Chondrocyte (in vitro differentiated cells): ENCODE measurements at regions not wholly inside any gene's neighbourhood (a gene's known extent, or its start where the extent isn't known, plus 50 kb on each side); places are given as distances from the start of the nearest gene placed in this dataset.

Experiments used
- DNase-seq: peaks from one replicate; pipeline ENCODE4 v3.0.0; 2021; ENCODE audit warnings: mixed read lengths, low spot score
- H3K27ac Mint-ChIP-seq: one replicate; pipeline ENCODE4 v1.8.0; 2021; ENCODE audit warnings: mild to moderate bottlenecking, moderate library complexity, mixed read lengths; ENCODE audit not compliant: unreplicated experiment
- H3K27me3 Mint-ChIP-seq: 2 replicates; pipeline ENCODE4 v1.8.0; 2021; ENCODE audit warnings: low read depth, mixed read lengths
- H3K36me3 Mint-ChIP-seq: 2 replicates; pipeline ENCODE4 v1.8.0; 2021; ENCODE audit warnings: low read depth, mixed read lengths
- H3K4me1 Mint-ChIP-seq: 2 replicates; pipeline ENCODE4 v1.8.0; 2021; ENCODE audit warnings: low read depth, mild to moderate bottlenecking, mixed read lengths
- H3K4me3 Mint-ChIP-seq: one replicate; pipeline ENCODE4 v1.8.0; 2021; ENCODE audit warnings: mild to moderate bottlenecking, moderate library complexity, mixed read lengths; ENCODE audit not compliant: unreplicated experiment
- H3K9me3 Mint-ChIP-seq: 2 replicates; pipeline ENCODE4 v1.8.0; 2021; ENCODE audit warnings: low read depth, mixed read lengths
- CTCF ChIP-seq: fragments of 200-600 bp; sonication (generic); IDR thresholded peaks from 2 replicates; pipeline ENCODE4 v1.5.0; 2021; ENCODE audit warnings: antibody characterized with exemption, mild to moderate bottlenecking, moderate library complexity

GRCh38 chr6:147003186-147003585, 201.0 kb upstream of the STXBP5 start:
- DNase-seq = no peak
- H3K4me3 Mint-ChIP-seq = no peak overlapping the region
- TF ChIP-seq CTCF = no peak
- peaks cover 23% of the 10 kb centered on the region for H3K4me1 Mint-ChIP-seq
- H3K9me3 Mint-ChIP-seq = peaks cover 2% of the 10 kb centered on the region
- H3K27ac Mint-ChIP-seq = no peak overlapping the region
- no peaks in the 10 kb centered on the region for H3K27me3 Mint-ChIP-seq
- H3K36me3 Mint-ChIP-seq = no peaks in the 10 kb centered on the region

- peak; percentile 37 for TF ChIP-seq CTCF
- no peak for DNase-seq
- Mint-ChIP-seq H3K27me3 (no peaks in the 10 kb centered on the region), H3K4me3 (no peak overlapping the region), H3K36me3 (peaks cover 10% of the 10 kb centered on the region), H3K4me1 (peaks cover 14% of the 10 kb centered on the region), H3K9me3 (peaks cover 15% of the 10 kb centered on the region), H3K27ac (no peak overlapping the region)
These were observed 198.7 kb upstream of the STXBP5 start for GRCh38 chr6:147005499-147005898.

GRCh38 chr6:147007441-147007840, 196.8 kb upstream of the STXBP5 start:
- no peak for TF ChIP-seq CTCF
- H3K27ac Mint-ChIP-seq = no peak overlapping the region
- peaks cover 15% of the 10 kb centered on the region for H3K9me3 Mint-ChIP-seq
- H3K36me3 Mint-ChIP-seq = peaks cover 10% of the 10 kb centered on the region
- H3K4me3 Mint-ChIP-seq = no peak overlapping the region
- no peak for DNase-seq
- no peaks in the 10 kb centered on the region for H3K4me1 Mint-ChIP-seq
- H3K27me3 Mint-ChIP-seq = no peaks in the 10 kb centered on the region

GRCh38 chr6:147009358-147009757, 194.9 kb upstream of the STXBP5 start:
- H3K27ac Mint-ChIP-seq = no peak overlapping the region
- H3K4me1 Mint-ChIP-seq = peaks cover 4% of the 10 kb centered on the region
- no peak for DNase-seq
- peaks cover 13% of the 10 kb centered on the region for H3K9me3 Mint-ChIP-seq
- no peak for TF ChIP-seq CTCF
- peaks cover 10% of the 10 kb centered on the region for H3K36me3 Mint-ChIP-seq
- no peaks in the 10 kb centered on the region for H3K27me3 Mint-ChIP-seq
- H3K4me3 Mint-ChIP-seq = no peak overlapping the region

- H3K4me1 Mint-ChIP-seq = peaks cover 4% of the 10 kb centered on the region
These were observed 188.5 kb upstream of the STXBP5 start for GRCh38 chr6:147015674-147016073.

More at GRCh38 chr6:147015674-147016073, 188.5 kb upstream of the STXBP5 start:
- H3K27ac Mint-ChIP-seq = no peak overlapping the region
- H3K36me3 Mint-ChIP-seq = no peaks in the 10 kb centered on the region
- no peak for DNase-seq
- TF ChIP-seq CTCF = no peak
- no peak overlapping the region for H3K4me3 Mint-ChIP-seq
- no peaks in the 10 kb centered on the region for H3K27me3 Mint-ChIP-seq
- H3K9me3 Mint-ChIP-seq = no peaks in the 10 kb centered on the region
